Caki2 (cell line): ENCODE measurements at regions not wholly inside any gene's neighbourhood (a gene's known extent, or its start where the extent isn't known, plus 50 kb on each side); places are given as distances from the start of the nearest gene placed in this dataset.
"Not testable (repeated sequence)": the region's sequence is repeated elsewhere in the genome, so short reads cannot be mapped to it uniquely, and the experiment has no call there.

ENCODE experiments used
- DNase-seq: peaks from one replicate; pipeline ENCODE4 v3.0.0-alpha.2; 2015; ENCODE audit warnings: low read depth
- in situ Hi-C: cut with HindIII; loops from 2 replicates; pipeline ENCODE4 v1.10.0; 2016; ENCODE audit warnings: low sequenced_read_pairs, low pct_unique_long_range_greater_than_20kb, mixed read lengths

DNA sequence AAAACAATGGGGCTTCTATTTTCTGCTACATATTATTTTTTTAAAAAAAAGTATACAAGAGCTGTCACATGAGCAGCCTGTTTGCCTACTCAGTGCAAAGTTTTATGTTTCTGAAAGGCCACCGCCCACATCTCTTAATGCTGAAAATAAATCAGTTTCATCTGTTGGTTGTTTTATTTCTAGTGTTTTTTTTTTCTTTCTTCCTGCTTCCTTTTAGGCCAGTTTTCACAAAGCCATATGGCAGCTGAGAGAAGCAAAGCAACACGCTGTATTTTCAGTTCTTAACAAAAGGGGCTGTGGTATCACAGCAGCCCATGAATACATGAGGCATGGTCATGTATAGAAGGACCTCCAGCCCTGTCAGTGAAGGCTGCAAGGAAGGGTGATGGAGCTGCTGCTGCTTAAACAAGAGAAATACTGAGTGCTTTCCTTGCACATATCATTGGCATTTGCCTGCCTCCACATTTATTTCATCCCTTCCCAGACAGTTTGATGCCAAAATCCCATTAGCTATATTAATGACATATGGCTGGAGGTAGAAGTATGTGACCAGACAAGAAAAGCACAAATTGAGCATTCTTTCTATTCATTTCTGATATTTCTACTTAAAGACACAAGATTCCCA lies 172.5 kb downstream of the PCDH18 start:
- no peak for DNase-seq
- in situ Hi-C loops: no loop called here

DNA sequence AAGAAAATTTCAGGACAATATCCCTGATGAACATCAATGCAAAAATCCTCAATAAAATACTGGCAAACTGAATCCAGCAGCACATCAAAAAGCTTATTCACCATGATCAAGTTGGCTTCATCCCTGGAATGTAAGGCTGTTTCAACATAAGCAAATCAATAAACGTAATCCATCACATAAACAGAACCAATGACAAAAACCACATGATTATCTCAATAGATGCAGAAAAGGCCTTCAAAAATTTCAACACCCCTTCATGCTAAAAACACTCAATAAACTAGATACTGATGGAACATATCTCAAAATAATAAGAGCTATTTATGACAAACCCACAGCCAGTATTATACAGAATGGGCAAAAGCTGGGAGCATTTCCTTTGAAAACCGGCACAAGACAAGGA lies 177.7 kb downstream of the PCDH18 start:
- DNase-seq, in situ Hi-C loops: not testable (repeated sequence)

DNA sequence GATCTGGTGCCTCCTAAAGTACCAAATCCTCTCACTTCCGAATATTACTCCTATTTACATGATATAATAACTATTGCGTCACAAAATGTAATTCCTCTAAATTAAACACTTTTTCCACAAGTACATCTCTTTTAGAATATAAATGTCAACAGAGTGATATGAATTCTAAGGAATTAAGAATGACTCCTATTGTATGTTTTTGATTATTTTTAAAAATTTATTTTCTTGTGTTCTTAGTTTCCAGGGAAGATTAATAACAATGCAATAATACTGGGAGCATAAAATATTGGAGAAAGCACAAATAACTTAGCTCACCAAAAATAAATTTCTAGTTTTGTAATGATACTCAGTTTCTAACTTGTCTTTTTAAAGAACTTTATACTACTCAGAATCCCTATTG lies 184.9 kb downstream of the PCDH18 start:
- DNase-seq: no peak
- in situ Hi-C loops: no loop called here

DNA sequence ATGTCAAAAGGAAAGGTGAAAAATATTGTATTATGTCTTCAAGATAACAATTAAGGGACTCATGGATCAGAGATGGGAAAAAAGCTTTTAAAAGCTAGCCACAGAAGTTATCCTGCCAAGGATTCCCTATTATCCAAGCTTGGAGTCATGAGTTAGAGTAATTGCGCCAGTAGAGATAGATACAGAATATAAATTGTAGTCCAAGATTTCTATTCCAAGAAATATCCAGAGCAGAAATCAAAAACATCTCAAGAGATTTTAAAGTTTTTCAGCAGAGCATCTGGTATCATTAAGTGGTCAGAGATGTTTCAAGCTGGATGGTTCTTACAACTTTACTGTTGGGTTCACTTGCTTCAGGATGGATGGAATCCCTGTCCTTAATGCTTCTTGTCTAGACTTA lies 186.7 kb downstream of the PCDH18 start:
- DNase-seq: no peak
- in situ Hi-C loops: no loop called here

DNA sequence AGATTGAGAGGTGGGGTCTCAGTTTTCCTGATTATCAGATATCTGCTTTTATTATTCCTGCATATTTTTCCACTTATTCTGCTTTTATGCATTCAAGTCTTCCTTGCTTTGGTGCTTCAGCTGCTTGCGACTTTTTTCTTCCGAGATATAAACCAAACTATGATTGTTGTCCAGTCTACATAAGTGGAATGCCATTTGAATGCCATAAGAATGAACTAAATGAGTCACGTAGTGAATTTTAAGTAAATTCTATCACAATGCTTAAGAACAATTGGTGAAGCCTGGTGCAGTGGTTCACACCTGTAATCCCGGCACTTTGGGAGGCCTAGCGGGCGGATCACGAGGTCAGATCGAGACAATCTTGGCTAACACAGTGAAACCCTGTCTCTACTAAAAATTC lies 189.1 kb downstream of the PCDH18 start:
- in situ Hi-C loops: no loop called here
- DNase-seq: no peak

DNA sequence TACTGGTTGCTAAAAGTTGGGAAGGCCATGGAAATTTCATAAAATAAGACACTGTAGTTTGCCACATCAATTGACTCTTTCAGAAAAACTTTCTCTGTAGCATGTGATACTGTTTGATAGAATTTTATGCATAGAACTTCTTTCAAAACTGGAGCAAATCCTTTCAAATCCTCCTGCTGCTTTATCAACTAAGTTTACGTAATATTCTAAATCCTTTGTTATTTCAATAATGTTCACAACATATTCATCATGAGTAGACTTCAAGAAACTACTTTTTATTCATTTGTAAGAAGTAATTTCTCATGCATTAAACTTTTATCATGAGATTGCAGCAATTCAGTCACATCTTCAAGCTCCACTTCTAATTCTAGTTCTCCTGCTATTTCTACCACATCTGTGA lies 199.3 kb downstream of the PCDH18 start:
- no peak for DNase-seq
- in situ Hi-C loops: no loop called here

DNA sequence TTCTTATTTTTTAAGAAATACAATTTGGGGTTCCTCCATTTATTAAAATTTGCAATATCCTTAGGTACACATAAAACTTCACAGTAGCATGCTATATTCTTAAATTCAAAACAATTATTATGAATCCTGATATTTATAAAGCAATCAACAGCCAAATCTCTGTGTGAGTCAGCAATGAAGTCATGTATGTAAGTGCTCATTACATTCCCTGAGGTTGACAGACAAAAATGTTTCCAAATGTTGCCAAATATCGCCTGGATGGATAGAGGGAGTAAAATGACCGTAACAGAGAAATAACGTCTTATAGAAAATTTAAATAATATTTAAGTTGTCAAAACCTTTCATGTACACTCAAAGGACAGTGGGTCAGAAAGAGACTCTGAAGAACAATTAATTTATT lies 220.0 kb downstream of the PCDH18 start:
- in situ Hi-C loops: no loop called here
- no peak for DNase-seq

DNA sequence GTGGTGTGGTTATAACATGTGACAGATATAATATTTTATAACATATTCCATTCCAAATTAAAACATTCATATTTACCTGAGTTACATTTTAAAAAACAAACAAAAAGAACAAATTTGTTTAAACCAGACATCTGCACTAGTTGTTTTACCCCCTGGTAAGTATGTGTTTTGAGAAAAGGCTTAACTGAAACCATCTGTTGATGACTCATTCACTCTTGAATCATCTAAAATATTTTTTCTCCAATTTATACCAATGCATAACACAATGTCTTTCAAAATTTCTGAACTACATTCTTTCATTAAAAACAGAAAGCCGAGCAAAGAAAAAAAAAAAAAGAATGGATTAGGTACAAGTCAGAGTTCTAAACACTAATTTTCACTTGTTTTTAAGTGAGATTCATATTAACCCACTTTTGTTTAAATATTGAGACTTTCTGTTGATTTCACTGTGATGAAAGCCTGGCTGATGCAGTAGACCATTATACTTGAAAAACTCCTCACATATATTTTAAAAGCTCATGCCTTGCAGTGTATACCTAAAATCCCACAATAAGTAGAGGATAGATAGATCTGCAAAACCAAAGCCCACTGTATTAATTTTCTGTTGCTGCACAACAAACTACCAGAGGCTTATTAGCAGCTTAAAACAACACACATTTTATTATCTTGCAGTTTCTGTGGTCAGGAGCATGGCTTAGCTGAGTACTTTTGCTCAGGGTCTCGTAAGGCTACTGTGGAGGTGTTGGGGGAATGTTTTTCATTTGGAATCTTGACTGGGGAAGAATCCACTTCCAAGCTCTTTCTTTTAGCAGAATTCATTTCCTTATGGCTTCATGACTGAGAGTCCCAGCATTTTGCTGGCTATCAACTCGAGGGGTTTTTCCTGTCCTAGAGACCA lies 221.5 kb downstream of the PCDH18 start:
- in situ Hi-C loops: no loop called here
- no peak for DNase-seq

DNA sequence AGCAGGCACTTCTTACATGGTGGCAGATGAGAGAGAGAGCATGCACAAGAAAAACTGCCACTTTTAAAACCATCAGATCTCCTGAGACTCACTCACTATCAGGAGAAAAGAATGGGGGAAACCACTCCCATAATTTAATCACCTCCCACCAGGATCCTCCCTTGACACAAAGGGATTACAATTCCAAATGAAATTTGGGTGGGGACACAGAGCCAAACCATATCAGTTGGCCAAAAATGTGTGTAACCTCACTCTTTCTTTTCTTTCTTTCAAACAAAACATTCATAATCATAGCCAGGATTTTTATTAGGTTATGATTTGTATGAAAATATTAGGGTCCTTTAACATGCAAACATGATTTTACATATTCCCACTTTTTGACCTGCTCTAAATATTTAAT lies 222.1 kb downstream of the PCDH18 start:
- DNase-seq: no peak
- in situ Hi-C loops: no loop called here

DNA sequence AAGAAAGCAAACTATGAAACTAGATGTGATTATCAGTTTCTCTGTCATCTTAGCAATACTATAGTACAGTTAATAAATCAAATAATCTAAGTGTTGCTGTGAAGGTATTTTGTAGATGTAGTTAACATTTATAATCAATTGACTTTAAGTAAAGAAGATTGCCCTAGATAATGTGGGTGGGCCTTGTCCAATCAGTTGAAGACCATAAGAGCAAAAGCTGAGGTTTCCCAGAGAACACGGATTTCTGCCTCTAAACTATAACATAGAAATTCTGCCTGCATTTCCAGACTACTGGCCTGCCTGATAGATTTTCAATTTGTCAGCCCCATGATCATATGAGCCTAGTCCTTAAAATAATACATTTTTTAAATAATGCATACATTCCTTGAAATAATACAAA lies 222.9 kb downstream of the PCDH18 start:
- in situ Hi-C loops: no loop called here
- no peak for DNase-seq

DNA sequence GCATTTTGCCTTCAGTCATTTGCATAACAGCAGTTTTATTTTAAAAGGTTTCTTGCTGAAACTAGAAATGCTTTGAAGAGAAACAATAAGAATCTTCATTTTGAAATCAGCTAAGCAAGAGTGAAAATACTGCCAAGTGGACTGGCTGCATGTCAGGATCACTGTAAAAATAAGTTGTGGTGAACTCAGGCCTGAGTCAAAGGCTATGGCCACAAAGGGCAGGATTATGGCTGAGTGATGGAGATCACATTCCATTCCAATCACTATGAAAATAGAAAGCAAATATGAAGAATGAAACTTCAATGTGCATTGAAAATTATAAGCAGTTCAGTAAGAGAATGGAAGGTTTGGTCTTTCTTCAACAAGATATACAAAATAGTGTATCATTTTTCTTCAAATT lies 224.5 kb downstream of the PCDH18 start:
- no peak for DNase-seq
- in situ Hi-C loops: no loop called here

DNA sequence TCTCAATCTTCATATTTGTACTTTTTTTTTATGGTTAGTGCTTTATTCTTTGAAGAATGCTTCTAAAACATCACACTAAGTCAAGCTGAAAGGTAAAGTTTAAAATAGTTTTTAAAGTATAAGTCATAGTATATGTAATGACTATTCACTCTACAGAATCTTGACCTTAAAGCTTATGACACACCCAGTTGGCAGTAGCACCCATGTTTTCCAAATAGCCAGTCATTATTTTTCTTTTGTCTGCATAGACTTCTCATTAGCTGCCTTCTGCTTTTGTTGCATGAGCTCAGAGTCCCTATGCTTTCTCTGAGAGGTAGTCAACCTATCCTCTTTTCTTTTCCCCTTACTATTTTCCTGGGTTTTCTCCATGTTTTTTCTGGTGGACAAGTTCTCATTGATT lies 231.5 kb downstream of the PCDH18 start:
- in situ Hi-C loops: no loop called here

DNA sequence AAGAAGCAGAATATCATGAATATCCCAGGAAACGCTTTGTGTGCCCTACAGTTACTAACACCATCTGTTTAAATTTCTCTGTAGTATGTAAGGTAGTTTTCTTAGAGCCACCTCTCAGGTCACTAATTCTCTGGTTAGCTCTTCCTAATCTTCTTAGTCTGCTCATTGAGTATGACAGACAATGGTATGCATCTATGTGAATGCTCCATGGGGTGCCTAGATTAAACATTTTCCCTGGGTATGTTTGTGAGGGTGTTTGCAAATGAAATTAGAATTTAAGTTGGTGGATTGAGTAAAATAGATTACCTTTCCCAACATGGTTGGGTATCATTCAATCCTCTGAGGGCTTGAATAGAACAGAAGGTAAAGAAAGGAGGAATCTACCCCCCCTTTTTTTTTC lies 233.0 kb downstream of the PCDH18 start:
- in situ Hi-C loops: no loop called here
- no peak for DNase-seq

More for the DNA sequence above, 231.5 kb downstream of the PCDH18 start:
- DNase-seq: no peak

DNA sequence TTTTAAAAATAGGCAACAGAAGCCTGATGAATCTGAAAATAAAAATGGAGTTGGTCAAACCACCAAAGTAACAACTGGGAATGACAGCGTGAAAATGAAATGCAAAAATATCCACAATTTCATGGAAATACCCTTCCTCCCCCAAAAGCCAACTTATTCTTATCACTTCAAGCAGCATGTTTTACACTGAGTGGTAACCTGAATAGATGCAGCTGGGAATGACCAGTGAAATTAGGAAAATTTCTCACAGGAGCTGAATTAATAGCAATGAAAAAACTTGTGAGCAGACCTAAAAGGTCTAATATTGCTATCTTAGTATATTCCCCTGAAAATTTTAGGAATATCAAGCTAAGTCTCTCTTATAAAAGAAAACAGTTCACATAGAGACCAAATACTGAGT lies 239.0 kb downstream of the PCDH18 start:
- DNase-seq: no peak
- in situ Hi-C loops: no loop called here

DNA sequence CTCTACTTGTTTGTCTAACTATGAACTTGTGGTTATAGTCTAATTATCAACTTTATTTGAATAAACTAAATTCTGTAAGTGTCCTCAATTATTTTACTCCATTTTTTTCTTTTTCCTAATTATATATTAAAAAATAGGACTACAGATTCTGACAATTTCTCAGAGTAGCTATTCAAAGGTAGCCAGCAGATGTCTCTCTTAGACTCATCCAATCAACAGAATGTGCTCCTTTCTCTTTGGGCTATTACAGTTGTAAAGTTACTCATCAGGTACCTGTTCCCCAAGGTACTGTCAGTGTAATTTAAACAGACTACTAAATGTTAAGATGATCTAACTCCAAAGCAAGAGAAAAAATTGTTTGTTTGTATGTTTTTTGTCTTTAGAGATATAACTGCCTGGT lies 248.6 kb downstream of the PCDH18 start:
- in situ Hi-C loops: no loop called here
- no peak for DNase-seq

DNA sequence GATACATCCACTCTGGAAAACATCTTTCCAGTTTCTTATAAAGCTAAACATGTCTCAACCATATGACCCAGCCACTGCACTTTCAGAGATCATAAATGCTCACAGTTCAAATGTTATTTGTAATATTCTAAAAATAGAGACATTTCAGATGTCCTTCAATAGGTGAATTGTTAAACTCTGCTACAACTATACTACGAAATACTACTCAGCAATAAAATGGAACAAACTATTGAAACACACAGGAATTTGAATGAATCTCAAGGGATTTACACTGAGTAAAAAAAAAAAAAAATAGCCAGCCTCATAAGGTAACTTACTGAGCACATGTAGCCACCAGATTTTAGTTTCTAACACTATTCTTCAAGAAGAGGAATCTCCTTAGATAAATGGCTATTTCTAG lies 253.9 kb downstream of the PCDH18 start:
- in situ Hi-C loops: no loop called here
- DNase-seq: no peak

DNA sequence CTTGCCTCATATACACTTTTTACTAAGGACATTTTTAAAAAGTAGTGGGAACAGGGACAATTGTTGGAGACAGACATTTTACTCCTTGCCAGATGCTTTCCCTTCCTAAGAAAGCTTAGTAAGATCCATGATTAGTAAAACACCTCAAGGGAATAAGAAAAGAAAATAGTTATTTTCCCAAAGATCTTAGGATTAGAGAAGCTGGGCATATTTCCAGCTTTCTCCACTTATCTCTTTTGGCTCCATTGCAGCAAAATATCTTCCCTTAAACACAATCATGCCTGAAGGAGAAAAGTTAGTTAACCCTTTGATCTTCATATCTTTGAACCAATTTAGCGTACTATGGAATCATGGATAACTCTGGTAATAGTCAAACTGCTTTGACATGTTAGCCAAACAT lies 257.9 kb downstream of the PCDH18 start:
- in situ Hi-C loops: no loop called here
- DNase-seq: no peak

DNA sequence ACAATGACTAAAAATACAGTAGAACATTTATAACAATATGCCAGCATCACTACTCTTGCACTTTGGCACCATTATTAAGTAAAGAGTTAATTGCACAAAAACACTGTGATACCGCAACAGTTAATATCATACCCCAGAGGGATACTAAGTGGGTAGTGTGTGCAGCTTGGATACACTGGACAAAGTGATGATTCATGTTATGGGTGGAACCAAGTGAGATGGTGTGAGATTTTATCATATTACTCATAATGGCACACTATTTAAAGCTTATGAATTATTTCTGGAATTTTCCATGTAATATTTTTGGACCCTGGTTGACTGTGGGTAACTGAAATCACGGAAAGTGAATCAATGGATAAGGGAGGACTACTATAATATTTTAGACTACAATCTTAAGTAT lies 265.3 kb downstream of the PCDH18 start:
- in situ Hi-C loops: no loop called here
- no peak for DNase-seq

DNA sequence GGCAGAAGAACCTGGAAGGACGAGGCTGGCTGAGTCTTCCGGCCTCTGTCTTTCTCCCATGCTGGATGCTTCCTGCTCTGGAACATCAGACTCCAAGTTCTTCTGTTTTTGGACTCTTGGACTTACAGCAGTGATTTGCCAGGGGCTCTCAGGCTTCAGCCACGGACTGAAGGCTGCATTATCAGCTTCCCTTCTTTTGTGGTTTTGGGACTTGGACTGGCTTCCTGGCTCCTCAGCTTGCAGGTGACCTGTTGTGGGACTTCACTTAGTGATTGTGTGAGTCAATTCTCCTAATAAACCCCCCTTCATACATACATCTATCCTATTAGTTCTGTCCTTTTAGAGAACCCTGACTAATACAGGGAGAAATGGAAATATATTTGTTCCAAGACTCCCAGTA lies 265.8 kb downstream of the PCDH18 start:
- in situ Hi-C loops: no loop called here
- no peak for DNase-seq

DNA sequence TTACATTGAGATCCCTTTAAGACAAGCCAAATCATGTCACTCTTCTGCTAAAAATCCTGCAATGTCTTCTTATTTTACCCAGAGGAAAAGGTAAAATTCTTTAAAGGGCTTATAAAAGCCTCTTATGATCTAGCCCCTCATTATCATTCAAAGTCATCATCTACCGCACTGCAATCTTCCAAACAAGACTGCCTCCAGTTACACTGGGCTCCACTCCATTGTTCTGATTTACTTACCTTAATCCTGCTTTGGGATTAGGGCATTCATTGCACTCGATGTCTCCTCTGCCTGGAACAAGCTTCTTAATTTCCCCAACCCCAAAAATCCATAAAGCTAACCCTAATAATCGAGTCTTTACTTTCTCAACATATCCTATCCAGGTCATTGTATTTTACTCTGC lies 269.1 kb downstream of the PCDH18 start:
- DNase-seq: no peak
- in situ Hi-C loops: no loop called here
